GM21737 (cell line): ENCODE measurements at regions not wholly inside any gene's neighbourhood (a gene's known extent, or its start where the extent isn't known, plus 50 kb on each side); places are given as distances from the start of the nearest gene placed in this dataset.

Experiments
- ATAC-seq: cut with Tn5 transposase; IDR thresholded peaks from one replicate; pipeline ENCODE4 v1.9.1; 2021; ENCODE audit warnings: mild to moderate bottlenecking, moderate library complexity; ENCODE audit not compliant: unreplicated experiment

DNA sequence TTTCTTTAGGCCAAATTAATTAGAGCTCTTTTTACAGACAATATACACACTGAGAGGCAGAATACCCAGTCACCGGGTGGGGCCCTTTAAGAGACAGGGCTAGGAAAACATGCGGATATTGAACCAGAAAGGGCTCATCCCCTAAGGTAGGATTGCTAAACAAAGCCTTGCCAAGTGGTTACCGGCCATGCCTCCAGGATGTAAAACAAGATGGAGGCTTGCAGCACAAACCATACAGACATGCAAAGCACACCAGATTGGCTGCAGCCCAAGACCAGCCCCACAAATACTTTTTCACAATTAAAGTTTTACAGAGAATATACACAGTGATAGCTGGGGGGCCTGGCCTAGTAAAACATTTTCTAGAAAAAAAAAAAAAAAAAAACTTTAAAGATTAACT, 210.0 kb downstream of the KLHL4 start:
- no peak for ATAC-seq

- no peak for ATAC-seq
Measured at GRCh38 chrX:87728024-87728423, 210.4 kb downstream of the KLHL4 start.

- no peak for ATAC-seq
Measured at GRCh38 chrX:87728459-87728858, 210.9 kb downstream of the KLHL4 start.

- ATAC-seq, result no peak
Measured at GRCh38 chrX:87732133-87732532, 214.5 kb downstream of the KLHL4 start.

DNA sequence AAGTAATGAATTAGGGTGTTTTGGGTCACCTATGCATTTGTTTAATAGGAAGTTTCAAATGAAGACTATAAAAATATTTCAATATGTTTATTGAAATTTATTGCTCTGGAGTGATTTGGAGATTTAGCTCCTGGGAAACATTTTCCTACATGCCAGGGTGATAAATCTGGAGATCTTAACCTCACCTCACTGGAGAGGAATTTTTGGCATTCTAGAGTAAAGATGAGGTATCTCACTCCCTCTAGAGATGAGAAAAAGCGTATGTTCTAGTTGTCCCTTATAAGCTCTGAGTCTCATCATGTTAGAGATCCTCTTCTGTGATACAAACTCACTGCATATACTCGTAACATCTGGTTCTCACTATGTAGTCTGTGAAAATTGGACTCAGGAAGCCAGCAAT, 219.0 kb downstream of the KLHL4 start:
- ATAC-seq, result no peak

DNA sequence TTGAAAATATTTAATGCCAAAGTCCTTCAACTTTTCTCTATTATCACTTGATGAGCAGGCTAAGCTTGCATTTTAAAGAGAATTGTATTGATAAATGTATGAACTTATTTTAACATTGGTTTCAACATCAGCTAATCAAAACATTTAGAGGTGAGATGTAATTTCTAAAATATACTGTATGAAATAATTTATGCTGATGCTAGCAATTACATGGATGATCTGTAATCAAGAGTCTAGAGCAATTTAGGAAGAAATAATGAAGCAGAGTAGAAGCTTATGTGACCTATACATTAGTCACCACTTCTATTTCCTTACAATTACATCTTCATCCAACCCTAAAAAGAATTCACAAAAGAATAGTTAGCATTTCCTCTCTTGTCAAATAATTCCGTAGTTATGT, 226.8 kb downstream of the KLHL4 start:
- ATAC-seq, result no peak

DNA sequence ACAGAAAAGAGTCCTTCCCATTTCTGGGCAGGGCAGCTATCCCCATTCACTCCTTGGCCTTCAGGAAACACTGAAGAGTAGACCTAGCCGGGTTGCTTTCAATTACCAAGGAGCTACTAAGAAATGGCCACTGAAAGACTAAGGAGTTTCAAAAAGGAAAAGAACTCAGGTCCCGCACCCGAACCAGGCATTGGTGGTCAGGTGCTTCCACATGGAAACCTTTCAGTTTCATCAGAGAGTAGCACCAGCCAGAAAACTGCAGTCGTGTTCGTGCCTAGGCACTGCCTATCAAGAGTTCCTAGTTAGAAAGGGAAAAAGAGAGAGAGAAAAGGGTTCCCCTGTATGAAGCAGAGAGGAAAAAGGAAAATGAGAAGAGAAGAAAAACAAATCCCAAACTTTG, 237.9 kb downstream of the KLHL4 start:
- ATAC-seq, result no peak

DNA sequence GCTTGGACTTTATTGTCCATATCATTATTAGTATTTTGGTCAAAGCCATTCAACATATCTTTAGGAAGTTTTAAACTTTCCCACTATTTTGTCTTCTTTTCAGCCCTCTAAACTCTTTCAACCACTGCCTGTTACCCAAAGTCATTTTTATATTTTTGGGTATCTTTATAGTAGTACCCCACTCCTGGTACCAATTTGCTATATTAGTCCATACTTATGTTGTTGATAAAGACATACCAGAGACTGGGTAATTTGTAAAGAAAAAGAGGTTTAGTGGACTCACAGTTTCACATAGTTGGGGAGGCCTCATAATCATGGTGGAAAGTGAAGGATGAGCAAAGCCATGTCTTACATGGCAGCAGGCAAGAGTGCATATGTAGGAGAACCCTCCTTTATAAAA, 271.4 kb downstream of the KLHL4 start:
- no peak for ATAC-seq

- ATAC-seq, result no peak
Measured at GRCh38 chrX:87798039-87798438, 280.4 kb downstream of the KLHL4 start.

GRCh38 chrX:87805829-87806490, 288.4 kb downstream of the KLHL4 start:
- no peak for ATAC-seq

- ATAC-seq, result no peak
Measured at GRCh38 chrX:87808576-87809243, 291.1 kb downstream of the KLHL4 start.

DNA sequence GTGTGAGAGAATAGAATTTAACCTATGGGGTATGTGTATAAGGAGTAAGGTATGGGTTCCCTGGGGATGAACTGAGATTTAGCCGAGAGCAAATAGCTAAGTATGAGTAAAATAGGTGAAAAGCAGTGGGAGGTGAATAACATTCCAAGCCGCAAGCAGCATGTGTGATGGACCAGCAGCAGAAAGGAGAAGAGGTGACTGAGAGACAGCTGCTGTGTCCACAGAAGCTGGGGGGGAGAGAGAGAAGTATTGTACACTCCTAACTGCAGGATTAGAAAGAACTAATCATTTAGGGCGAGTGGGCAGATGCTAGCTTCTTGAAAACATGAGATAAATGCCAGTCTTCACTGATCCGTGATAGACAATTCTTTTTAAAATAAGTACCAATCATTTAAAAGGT, 296.0 kb downstream of the KLHL4 start:
- no peak for ATAC-seq

DNA sequence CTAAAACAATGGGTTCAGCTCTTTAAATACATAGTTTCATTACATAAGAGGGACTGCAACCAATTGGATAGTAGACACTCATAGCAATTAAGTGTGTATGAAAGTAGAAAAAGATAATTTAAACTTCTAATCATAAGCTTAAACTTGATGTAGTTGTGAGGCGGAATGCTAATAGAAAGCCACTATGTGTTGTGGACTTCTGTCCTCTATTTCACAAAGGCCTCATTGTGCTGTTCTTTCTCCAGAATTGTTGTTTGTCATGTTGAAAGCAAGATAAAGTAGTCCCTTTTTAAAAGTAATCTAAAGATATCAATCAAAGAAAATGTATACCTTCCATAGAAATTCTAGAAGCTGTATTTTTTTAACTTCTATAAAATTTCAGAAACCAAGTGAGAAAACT, 329.4 kb downstream of the KLHL4 start:
- ATAC-seq, result no peak

GRCh38 chrX:87873347-87873941, 355.8 kb downstream of the KLHL4 start:
- ATAC-seq, result no peak

- no peak for ATAC-seq
Measured at GRCh38 chrX:87874043-87874442, 356.4 kb downstream of the KLHL4 start.

DNA sequence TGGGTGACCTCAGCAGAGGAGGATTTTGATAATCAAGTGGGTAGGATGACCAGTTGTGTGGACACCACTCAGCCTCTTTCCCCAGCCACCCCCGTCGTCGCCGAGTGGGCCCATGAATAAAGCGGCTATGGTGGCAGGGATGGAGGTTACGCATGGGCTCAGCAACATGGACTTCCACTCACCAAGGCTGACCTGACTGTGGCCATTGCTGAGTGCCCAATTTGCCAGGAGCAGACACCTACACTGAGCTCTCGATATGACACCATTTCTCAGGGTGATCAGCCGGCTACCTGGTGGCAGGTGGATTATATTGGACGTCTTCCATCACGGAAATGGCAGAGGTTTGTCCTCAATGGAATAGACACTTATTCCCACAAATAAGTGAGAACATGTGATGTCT, 361.3 kb downstream of the KLHL4 start:
- no peak for ATAC-seq

DNA sequence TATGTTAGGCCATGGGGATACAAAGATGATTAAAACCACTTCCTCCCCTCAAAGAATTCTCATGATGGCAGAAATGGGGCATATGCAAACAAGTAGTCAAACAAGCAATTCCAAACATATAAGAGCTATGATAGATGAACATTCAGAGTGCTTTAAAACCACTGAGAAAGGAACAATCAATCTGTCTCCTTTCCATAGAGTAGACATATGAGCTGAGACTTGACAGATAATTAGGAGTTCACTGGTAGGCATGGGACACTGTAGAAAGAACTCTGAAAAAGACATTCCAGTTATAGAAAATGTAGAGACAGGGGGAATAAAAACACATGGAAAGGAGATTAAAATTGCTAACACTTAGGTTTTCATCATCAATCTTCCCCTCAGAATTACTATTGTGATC, 372.8 kb downstream of the KLHL4 start:
- no peak for ATAC-seq

DNA sequence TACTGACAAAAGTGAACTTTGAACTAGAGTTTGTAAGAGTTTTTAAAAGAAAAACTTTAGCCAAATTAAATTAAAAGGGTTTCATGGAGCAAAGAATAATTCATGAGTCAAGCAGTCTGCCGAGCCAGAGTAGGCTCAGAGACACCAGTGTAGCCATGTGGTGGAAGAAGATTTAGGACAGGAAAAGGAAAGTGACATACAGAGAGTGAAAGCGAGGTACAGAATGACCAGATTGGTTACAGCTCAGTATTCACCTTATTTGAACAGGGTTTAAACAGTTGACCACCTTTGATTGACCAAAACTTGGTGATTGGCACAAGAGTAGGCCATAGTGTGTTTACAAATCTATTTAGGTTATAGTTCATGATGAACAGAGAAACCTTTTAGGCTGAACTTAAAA, 377.8 kb downstream of the KLHL4 start:
- ATAC-seq, result no peak

GRCh38 chrX:87896057-87896456, 378.5 kb downstream of the KLHL4 start:
- no peak for ATAC-seq

GRCh38 chrX:87900320-87900908, 382.8 kb downstream of the KLHL4 start:
- ATAC-seq, result peak; percentile 67

DNA sequence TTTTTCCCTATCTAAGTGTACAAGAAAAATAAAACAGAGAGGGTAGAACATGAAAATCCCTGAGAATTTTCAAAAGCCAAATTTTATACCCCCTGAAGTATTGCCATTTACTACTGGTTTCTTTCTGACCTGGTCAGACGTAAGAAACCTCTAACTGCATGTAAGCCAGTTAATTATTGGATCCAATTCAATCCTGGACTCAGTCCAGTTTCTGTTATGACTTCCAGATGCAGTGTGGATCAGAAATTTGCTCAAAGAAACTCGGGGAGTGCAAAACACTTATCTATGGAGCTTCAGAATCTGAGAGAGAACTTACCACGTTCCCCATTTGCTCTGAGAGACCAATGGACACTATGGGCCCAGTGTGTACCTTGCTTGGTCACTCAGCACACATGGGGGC, 383.5 kb downstream of the KLHL4 start:
- no peak for ATAC-seq

DNA sequence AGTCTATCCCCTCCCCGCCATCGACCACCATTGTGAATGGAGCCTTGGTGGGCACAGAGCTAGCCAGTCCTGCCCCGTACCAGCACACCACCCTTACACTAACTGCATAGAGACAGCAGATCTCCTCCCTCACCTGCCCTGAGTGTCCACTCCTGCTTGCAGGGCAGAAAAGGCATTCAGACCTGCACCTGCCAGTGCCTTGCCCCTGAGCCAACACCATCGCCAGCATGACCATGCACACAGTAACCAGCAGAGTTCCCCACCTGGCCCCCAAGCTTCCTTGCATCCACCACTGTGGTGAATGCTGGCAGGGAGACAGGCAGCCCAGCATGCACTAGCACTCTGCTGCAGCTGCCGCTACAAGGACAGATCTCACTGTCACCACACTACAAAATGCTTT, 397.1 kb downstream of the KLHL4 start:
- no peak for ATAC-seq
